Adrenal gland (tissue), 5 donors: ENCODE measurements at regions not wholly inside any gene's neighbourhood (a gene's known extent, or its start where the extent isn't known, plus 50 kb on each side); places are given as distances from the start of the nearest gene placed in this dataset.

Experiments used
- POLR2A ChIP-seq, 2 donors: fragments of 450-650 bp; IDR thresholded peaks; one replicate each; pipeline ENCODE4 v1.6.1; 2017; ENCODE audit warnings: antibody characterized with exemption in 2 of 2, mild to moderate bottlenecking in 2 of 2, moderate library complexity in 1 of 2
- TF ChIP-seq, protein P1 (sequence below), 6 experiments: fragments of 450-650 bp in 4 of 6; fragments of 200-600 bp in 2 of 6; sonication (generic) in 1 of 6; IDR thresholded peaks; 1 replicate in 5 of 6; 2 replicates in 1 of 6; pipeline versions ENCODE4 v1.5.1 to v1.8.0; 2016 to 2021; ENCODE audit warnings: antibody characterized with exemption in 6 of 6, mild to moderate bottlenecking in 2 of 6, moderate library complexity in 1 of 6
- donor health status: DM: no; HTN: no; CAD: no.

GRCh38 chr7:156224833-156225225 lies 412.6 kb upstream of the SHH start:
- TF ChIP-seq, protein P1, sequence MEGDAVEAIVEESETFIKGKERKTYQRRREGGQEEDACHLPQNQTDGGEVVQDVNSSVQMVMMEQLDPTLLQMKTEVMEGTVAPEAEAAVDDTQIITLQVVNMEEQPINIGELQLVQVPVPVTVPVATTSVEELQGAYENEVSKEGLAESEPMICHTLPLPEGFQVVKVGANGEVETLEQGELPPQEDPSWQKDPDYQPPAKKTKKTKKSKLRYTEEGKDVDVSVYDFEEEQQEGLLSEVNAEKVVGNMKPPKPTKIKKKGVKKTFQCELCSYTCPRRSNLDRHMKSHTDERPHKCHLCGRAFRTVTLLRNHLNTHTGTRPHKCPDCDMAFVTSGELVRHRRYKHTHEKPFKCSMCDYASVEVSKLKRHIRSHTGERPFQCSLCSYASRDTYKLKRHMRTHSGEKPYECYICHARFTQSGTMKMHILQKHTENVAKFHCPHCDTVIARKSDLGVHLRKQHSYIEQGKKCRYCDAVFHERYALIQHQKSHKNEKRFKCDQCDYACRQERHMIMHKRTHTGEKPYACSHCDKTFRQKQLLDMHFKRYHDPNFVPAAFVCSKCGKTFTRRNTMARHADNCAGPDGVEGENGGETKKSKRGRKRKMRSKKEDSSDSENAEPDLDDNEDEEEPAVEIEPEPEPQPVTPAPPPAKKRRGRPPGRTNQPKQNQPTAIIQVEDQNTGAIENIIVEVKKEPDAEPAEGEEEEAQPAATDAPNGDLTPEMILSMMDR (IDR thresholded peaks at IDR 0.05): no peak
- TF ChIP-seq POLR2A (IDR thresholded peaks at IDR 0.05): no peak
